Spleen (tissue), 11 donors: ENCODE measurements at regions not wholly inside any gene's neighbourhood (a gene's known extent, or its start where the extent isn't known, plus 50 kb on each side); places are given as distances from the start of the nearest gene placed in this dataset.

Experiments
- DNase-seq: peaks from one replicate; pipeline ENCODE4 v3.0.0-alpha.2; 2020
- H3K27ac ChIP-seq, 8 donors: fragments of 200-600 bp; sonication (generic) in 7 of 8; 1 replicate in 4 of 8; 2 replicates in 4 of 8; pipeline versions ENCODE4 v1.5.0 to v1.8.0; 2016 to 2021; ENCODE audit warnings: inconsistent platforms in 4 of 8, mild to moderate bottlenecking in 4 of 8, moderate library complexity in 1 of 8
- H3K27me3 ChIP-seq, 7 donors: fragments of 200-600 bp; sonication (generic) in 6 of 7; replicated peaks in 1 of 7; 1 replicate in 4 of 7; 2 replicates in 3 of 7; pipeline versions ENCODE4 v1.5.0 to v1.8.0; 2016 to 2021; ENCODE audit warnings: inconsistent platforms in 3 of 7, mild to moderate bottlenecking in 1 of 7
- H3K36me3 ChIP-seq, 6 donors: fragments of 200-600 bp; sonication (generic) in 5 of 6; 1 replicate in 4 of 6; 2 replicates in 2 of 6; pipeline versions ENCODE4 v1.5.0 to v1.8.0; 2016 to 2021; ENCODE audit warnings: inconsistent platforms in 2 of 6
- H3K4me1 ChIP-seq, 6 donors: fragments of 200-600 bp; sonication (generic) in 5 of 6; 1 replicate in 3 of 6; 2 replicates in 3 of 6; pipeline versions ENCODE4 v1.5.0 to v1.8.0; 2016 to 2021; ENCODE audit warnings: inconsistent platforms in 3 of 6
- H3K4me3 ChIP-seq, 8 donors: fragments of 200-600 bp; sonication (generic) in 7 of 8; 1 replicate in 4 of 8; 2 replicates in 4 of 8; pipeline versions ENCODE4 v1.5.0 to v1.8.0; 2016 to 2021; ENCODE audit warnings: inconsistent platforms in 4 of 8, mild to moderate bottlenecking in 4 of 8, moderate library complexity in 2 of 8
- H3K9me3 ChIP-seq, 8 donors: fragments of 200-600 bp; sonication (generic) in 7 of 8; 1 replicate in 4 of 8; 2 replicates in 4 of 8; pipeline versions ENCODE4 v1.5.0 to v1.8.0; 2016 to 2021; ENCODE audit warnings: inconsistent platforms in 4 of 8
- CTCF ChIP-seq, 11 experiments: fragments of 200-600 bp in 7 of 11; fragments of 450-650 bp in 4 of 11; sonication (generic) in 4 of 11; IDR thresholded peaks in 8 of 11; conservative IDR thresholded peaks in 3 of 11; 1 replicate in 7 of 11; 2 replicates in 4 of 11; pipeline versions ENCODE4 v1.4.0 to v1.8.0; 2016 to 2021; ENCODE audit warnings: antibody characterized with exemption in 11 of 11, inconsistent platforms in 4 of 11, mild to moderate bottlenecking in 1 of 11
- POLR2A ChIP-seq, 3 donors: fragments of 450-650 bp; IDR thresholded peaks; one replicate each; pipeline ENCODE4 v1.5.1; 2017; ENCODE audit warnings: antibody characterized with exemption in 3 of 3, mild to moderate bottlenecking in 1 of 3
- POLR2AphosphoS5 ChIP-seq, 3 donors: sonication (generic); formaldehyde crosslinking; IDR thresholded peaks; one replicate each; pipeline ENCODE4 v1.5.1; 2017; ENCODE audit warnings: antibody characterized with exemption in 3 of 3
- WGBS, 5 donors: extraction: QIAGEN DNeasy Blood & Tissue Kit in 3 of 5; methylation state at CpG; one replicate each; pipeline versions ENCODE4 v1.1.5 to v1.1.7; 2013 to 2018; 5-methylcytosine and 5-hydroxymethylcytosine counted together
- intact Hi-C: fragments of 100-400 bp; cut with DNase I; formaldehyde crosslinking; loops from one replicate; pipeline ENCODE4 v1.15.0; 2023; ENCODE audit warnings: low total_unique reads
- donor health status: healthy with polysubstance abuse.
- donor health status: DM: no; HTN: no; CAD: no; lungs with moderate emphysema.
- donor health status: DM: no; HTN: no; CAD: no.
- donor health status: Bipolar disorder and iron deficiency.
- donor health status: healthy.
- donor health status: DM: no; HTN: no; CAD: no.
- donor health status: DM: yes; HTN: yes; CAD: no.

DNA sequence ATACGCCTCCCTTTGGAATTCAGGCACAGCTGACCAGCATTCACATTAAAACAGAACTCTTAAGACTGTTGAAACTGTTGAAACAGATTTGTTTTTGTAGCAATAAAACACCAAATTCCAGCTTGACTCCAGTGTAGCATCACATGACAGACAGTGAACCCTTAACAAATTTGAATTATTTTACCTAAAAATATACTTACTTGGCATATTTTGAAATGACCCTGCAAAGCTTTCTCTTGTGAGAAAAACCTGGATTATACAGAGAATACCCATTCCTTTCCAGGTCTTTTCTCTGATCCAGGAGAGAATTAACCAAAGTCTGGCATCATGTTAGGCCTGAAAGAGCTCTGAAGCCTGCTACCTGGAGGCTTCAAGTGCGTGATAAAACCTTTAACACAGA, 410.3 kb downstream of the FOXG1 start:
- Histone ChIP-seq H3K9me3 (peaks cover 0 to 14% (median 0%) of the 10 kb centered on the region in 8 donors), H3K4me1 (no peaks in the 10 kb centered on the region), H3K4me3 (no peak overlapping the region), H3K27me3 (no peaks in the 10 kb centered on the region), H3K36me3 (no peaks in the 10 kb centered on the region), H3K27ac (no peak overlapping the region)
- intact Hi-C loops, result no loop called here
- no peak for DNase-seq
- 81 to 93% (median 87%) methylated on average over 2 of the region's 2 CpGs for WGBS, 5 donors
- no peak for TF ChIP-seq POLR2A (IDR thresholded peaks at IDR 0.05)
- no peak for TF ChIP-seq CTCF (IDR thresholded peaks at IDR 0.05 in 8 of 11, conservative IDR thresholded peaks at IDR 0.05 in 3 of 11)
- TF ChIP-seq POLR2AphosphoS5 (IDR thresholded peaks at IDR 0.05), result no peak

DNA sequence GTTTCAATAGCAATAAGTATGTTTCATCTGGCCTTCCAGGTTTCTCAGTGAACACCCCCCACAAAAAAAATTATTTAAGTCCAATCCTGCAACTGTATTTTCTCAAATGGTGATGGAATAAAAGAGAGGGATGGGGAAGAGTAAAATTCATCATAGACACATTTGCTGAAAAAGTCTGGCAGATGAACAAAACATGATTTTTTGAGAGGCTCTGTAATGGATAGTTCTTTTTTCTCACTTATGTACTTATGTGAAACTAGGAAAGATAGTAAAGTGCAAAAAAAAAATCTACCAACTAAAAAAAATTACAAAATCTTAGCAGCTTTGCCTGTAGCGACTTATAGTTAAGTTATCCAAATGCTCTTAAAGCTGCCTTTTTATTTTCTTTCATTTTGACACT, 412.4 kb downstream of the FOXG1 start:
- H3K27ac ChIP-seq, result no peak overlapping the region
- intact Hi-C loops, result no loop called here

DNA sequence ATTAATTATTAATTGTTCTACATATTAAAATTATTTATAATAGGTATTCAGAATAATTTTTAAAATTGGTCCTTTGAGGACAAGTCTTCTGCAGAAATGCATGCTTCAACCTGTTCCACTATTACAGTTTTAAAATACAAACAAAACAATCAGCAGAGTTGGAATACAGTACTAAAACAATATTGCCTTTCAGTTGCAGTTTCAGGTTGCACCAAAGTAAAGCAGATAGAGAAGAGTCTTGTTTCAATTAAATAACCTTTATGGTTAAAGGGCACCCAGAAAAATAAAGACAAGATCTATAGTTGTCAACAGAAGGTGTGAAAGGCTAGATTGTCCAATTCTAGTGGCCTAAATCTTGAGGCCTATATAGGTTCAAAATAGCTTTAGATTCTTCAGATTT, 424.5 kb downstream of the FOXG1 start:
- no peaks in the 10 kb centered on the region for H3K36me3 ChIP-seq
- H3K4me3 ChIP-seq, result no peak overlapping the region
- peaks cover 0 to 16% (median 8%) of the 10 kb centered on the region in 8 donors for H3K9me3 ChIP-seq
- no peak for TF ChIP-seq POLR2AphosphoS5 (IDR thresholded peaks at IDR 0.05)
- no peak for TF ChIP-seq POLR2A (IDR thresholded peaks at IDR 0.05)
- no peak for TF ChIP-seq CTCF (IDR thresholded peaks at IDR 0.05 in 8 of 11, conservative IDR thresholded peaks at IDR 0.05 in 3 of 11)
- no peaks in the 10 kb centered on the region for H3K4me1 ChIP-seq
- no peak for DNase-seq
- H3K27me3 ChIP-seq, result no peaks in the 10 kb centered on the region
- H3K27ac ChIP-seq, result no peak overlapping the region
- intact Hi-C loops, result no loop called here

More for the DNA sequence above, 412.4 kb downstream of the FOXG1 start:
- Histone ChIP-seq H3K4me1 (no peaks in the 10 kb centered on the region), H3K27me3 (no peaks in the 10 kb centered on the region), H3K36me3 (no peaks in the 10 kb centered on the region), H3K9me3 (peaks cover 0 to 5% (median 0%) of the 10 kb centered on the region in 8 donors), H3K4me3 (no peak overlapping the region)
- TF ChIP-seq POLR2A (IDR thresholded peaks at IDR 0.05) (no peak), POLR2AphosphoS5 (IDR thresholded peaks at IDR 0.05) (no peak), CTCF (IDR thresholded peaks at IDR 0.05 in 8 of 11, conservative IDR thresholded peaks at IDR 0.05 in 3 of 11) (no peak)
- 51 to 77% (median 75%) methylated on average over 1 of the region's 1 CpG for WGBS, 5 donors
- DNase-seq, result no peak

DNA sequence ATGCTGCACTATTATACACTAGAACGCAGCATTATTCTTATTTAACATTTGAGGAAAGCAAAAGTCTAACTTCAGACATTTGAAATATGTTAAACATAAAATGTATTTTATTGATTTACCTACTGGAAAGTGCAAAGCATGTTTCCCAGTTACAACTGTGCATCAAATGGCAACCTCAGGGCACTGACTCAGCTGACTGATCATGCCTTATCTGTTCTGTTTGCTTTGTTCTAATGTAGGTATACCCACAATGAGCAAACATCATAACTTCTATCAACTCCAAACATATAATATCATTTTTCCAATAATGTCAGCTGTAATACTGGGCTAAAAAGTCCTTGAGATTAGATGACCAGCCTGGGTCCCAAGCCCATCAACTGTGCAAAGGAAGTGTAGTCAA, 431.0 kb downstream of the FOXG1 start:
- Histone ChIP-seq H3K4me3 (no peak overlapping the region), H3K4me1 (no peaks in the 10 kb centered on the region), H3K9me3 (no peaks in the 10 kb centered on the region), H3K36me3 (no peaks in the 10 kb centered on the region), H3K27me3 (no peaks in the 10 kb centered on the region), H3K27ac (no peak overlapping the region)
- DNase-seq, result no peak
- TF ChIP-seq POLR2AphosphoS5 (IDR thresholded peaks at IDR 0.05), result no peak
- TF ChIP-seq POLR2A (IDR thresholded peaks at IDR 0.05), result no peak
- no peak for TF ChIP-seq CTCF (IDR thresholded peaks at IDR 0.05 in 8 of 11, conservative IDR thresholded peaks at IDR 0.05 in 3 of 11)
- intact Hi-C loops, result no loop called here
- WGBS, 5 donors, result 76 to 89% (median 83%) methylated on average over 1 of the region's 1 CpG
